Activated CD4-positive, alpha-beta T cell treated with anti-CD3 and anti-CD28 coated beads, Interleukin-2, amount 50 U/mL, for 16 hours (primary cell): ENCODE measurements at regions not wholly inside any gene's neighbourhood (a gene's known extent, or its start where the extent isn't known, plus 50 kb on each side); places are given as distances from the start of the nearest gene placed in this dataset.
"Not testable (repeated sequence)": the region's sequence is repeated elsewhere in the genome, so short reads cannot be mapped to it uniquely, and the experiment has no call there.

Experiments used
- DNase-seq: peaks from one replicate; pipeline ENCODE4 v3.0.0-alpha.2; 2020

DNA sequence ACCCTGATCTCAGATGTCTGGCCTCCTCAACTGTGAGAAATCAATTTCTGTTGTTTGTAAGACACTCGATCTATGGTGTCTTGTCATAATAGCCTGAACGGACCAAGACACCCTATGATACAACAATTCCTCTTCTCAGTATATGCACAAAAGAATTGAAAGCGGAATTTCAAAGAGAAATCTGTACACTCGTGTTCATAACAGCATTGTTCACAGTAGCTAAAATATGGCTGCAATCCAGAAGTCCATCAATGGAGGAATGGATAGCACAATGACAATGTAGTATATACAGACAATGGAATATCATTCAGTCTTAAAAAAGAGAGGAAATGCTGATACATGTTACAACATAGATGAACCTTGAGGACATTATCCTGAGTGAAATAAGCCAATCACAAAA, 354.6 kb downstream of the SFMBT2 start:
- no peak for DNase-seq

DNA sequence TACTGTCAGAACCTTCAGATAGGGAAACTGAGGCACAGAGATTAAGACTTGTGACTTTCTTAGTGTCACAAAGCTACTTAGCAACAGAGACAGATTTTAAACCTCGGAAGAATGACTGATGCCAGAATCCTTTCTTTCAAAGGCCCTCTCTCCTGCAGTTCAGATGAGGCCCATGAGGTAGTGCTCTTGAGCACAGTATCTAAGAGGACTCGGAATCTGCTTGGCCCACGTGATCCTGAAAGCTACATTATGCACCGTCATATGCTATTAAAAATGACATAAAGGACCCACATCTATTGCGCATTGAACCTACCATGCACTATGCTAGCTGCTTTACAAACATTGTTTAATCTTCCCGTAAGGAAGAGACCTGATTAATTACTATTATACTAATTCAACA, 355.9 kb downstream of the SFMBT2 start:
- DNase-seq, result no peak

DNA sequence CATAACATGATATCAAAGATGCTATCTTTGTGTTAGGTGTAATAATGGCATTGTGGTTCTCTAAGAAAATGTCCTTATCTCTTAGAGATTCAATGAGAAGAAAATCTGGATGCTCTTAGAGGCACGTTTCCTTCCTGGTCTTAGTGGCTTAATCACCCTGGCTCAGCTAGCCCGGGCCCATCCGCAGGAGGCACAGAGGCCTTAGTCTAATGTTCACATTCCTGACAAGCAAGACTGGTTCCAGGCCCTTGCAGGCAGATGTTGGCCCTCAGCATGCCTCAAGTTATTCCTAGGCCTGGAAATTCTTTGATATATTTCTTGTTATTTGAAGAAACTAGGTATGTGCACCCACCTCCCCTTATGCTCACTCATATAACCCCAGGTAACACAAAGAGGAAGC, 357.6 kb downstream of the SFMBT2 start:
- no peak for DNase-seq

GRCh38 chr10:7050024-7050423, 360.8 kb downstream of the SFMBT2 start:
- DNase-seq, result not testable (repeated sequence)

GRCh38 chr10:7048061-7048460, 362.8 kb downstream of the SFMBT2 start:
- DNase-seq, result no peak

DNA sequence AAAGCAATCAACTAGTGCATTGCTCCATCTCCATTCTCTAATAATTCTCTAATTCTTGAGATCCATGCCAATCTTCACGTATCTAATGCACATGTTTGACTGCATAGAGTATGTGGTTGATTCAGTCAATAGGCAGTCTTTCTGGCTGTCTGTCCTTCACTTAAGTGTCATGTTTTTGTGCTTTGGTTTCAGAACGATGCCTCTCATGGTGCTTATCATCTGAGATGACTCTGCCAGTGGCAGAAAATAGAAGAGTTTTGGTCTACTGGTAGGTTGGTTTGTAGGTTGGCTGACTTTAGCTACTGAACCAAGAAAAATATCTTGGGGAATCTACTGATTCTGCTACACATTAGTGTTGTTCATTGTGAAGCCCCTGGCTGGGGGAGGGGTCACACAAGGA, 364.2 kb downstream of the SFMBT2 start:
- DNase-seq, result peak; percentile 10

DNA sequence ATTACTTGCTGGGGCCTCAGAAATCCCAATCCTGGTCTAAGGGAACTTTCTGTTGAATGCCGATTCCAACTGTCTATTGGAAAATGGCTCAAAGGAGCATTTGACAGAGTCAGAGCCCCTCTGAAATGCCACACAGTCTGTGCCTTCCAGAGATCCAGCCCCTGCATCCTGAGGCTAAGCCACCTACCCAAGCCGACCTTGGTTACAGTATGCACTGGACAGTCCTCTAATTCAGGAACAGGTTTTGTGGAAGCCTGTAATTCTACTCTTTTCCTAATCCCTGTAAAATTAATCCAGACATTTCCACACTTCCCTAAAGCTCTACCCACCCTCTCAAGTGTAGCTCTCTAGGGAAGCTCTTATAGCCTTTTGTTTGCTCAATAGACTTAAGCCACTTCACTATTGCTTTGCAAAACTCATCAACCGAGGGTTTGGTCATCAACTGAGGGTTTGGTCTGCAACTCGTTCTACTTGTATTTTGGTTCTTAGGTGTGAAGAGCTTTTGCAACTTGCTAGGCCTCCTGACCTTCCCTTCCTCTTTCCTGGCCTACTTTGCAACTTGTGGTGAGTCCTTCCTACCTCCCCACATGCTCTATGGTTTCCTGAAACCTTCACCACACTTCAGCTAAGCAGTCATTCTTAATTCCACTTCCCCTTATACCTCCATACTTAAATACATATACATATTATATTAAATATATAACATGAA, 364.8 kb downstream of the SFMBT2 start:
- DNase-seq, result peak; percentile 54

DNA sequence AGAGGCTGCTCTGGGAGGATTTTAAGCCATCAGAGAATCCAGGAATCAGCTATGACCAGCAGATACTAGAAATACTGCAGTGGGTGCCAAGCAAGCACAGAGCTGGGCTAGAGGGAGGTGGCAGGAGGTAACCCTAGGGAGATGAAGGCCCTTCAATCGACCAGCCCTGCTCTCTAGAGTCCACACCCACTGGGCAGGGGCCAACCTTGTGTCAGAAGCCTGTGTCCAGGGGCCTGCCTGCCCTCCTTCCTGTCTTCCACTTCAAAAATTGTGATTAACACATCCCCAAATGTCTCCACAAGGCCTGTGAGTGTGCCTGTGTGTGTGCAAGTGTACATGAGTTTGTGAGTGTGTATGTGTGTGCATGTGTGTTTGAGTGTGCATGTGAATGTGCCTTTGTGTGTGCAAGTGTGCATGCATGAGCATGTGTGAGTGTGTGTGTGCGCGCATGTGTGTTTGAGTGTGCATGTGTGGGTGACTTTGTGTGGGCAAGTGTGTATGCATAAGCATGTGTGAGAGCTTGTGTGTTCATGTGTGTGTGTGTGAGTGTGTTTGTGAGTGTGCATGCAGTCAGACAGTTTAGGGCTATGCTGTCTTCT, 367.7 kb downstream of the SFMBT2 start:
- no peak for DNase-seq

DNA sequence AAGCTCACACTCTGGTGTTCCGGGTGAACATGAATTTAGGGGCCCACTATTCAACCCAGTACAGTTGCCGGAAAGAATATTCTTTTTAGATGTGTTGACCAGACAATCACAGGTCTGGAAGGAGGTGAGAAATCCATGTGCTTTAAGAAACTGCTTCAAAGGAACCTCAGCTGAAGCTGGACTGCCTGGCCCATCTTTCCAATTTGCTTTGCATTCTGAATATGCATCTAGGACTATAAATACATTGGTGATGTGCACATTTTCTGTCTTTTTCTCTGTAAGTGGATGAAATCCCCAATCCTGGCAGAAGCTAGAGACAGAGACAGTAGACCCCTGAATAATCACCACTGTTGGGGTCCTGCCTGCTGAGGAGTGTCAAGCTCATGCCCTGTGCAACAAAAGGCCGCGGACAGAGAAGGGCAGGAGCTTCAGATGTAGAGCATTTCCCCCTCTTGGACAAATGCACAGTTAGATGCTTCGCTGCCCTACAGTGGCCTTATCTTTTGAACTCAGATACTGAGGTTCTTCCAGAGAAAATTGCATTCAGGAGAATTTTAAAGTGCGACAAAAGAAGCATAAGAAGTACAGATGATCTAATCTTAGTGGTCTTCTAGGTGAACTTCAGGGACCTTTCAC, 368.3 kb downstream of the SFMBT2 start:
- no peak for DNase-seq

DNA sequence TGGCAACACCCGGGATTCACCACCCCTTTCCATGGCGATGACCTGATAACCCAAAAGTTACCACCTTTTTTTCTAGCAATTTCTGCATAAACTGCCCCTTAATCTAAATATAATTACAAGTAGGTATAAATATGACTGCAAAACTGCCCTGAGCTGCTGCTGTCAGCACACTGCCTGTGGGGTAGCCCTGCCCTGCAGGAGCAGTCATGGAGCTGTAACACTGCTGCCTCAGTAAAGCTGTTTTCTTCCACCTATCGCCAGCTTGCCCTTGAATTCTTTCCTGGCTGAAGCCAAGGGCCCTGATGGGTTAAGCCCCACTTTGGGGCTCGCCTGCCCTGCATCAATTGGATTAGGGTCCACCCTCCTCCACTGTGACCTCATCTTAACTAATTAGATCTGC, 368.8 kb downstream of the SFMBT2 start:
- no peak for DNase-seq

DNA sequence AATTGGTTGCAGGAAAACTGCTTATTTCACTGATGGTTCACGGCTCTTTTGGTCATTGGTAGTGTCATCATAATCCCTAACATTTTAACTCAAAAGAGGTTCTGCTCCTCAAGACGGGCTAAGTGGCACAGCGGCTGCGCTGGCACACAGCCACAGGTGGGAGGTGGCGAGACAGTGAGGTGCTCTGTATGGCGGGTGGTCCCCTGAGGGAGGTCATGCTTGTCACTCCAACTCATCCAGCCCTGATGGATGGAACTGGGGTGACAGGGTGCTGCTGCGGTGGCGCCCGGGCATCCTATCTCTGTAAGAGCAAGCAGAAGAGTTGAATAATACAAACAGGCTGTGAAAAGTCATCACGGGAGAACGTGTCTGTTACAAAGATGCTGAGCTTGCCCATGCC, 370.2 kb downstream of the SFMBT2 start:
- DNase-seq, result no peak

- no peak for DNase-seq
Observed at GRCh38 chr10:7039859-7040258, 371.0 kb downstream of the SFMBT2 start.

DNA sequence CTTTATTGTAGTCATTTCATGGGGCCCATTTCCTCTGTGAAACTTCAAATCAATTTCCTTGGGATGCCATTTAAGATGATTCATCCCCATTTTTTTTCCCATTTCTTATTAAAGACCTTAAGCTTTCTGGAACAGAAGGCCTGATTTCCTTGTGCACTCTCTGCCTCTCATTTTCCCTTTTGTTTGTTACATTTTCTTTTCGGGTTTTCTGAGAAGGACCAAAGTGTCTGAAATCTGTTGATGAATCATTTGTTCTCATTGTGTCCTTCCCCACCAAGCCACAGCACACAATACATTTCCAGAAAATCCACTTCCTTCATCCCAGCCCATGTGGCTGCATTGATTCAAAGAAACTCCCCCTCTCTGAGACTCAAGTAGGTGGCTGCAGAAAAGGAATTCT, 372.4 kb downstream of the SFMBT2 start:
- DNase-seq, result no peak

GRCh38 chr10:7037434-7037833, 373.4 kb downstream of the SFMBT2 start:
- not testable (repeated sequence) for DNase-seq

GRCh38 chr10:7036951-7037350, 373.9 kb downstream of the SFMBT2 start:
- DNase-seq, result no peak

DNA sequence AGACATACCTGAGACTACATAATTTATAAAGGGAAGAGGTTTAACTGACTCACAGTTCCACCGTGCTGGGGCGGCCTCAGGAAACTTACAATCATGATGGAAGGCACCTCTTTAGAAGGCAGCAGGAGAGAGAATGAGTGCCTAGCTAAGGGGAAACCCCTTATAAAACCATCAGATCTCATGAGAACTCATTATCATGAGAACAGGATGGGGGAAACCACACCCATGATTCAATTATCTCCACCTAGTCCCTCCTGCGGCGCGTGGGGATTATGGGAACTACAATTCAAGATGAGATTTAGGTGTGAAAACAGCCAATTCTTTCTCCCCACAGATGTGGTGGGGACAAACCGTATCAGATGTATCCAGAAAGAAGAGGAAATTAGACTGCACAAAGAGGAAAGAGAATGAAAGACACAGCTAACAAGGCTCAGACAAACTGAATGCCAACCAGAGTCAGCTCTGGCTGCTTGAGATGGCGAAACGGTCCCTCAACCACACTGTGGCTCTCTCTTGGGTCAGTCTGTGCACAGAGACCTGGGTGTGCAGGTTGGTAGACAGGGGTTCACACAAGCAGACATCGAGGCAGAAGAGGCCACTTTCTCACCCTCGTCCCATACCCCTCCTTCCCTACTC, 375.6 kb downstream of the SFMBT2 start:
- peak; percentile 38 for DNase-seq

DNA sequence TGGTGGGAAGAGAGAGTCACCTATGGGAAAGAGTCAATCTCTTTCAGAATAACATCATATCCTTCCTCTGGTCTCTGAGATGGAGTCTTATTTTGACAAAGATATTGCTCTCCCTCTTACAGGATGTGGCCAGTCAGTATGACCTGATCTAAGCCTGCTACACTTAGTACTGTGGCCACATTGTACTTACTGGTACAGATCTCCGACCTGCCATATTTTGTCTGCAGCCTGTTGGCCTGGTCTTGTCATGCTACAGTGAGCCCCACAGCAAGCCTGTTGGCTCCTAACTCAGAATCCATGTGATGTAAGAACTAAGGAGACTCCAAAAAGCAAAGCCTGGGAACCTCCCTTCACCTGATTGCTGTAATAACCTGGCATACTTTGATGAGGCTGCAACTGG, 377.8 kb downstream of the SFMBT2 start:
- DNase-seq, result peak; percentile 28

- no peak for DNase-seq
Observed at GRCh38 chr10:7030134-7030855, 380.5 kb downstream of the SFMBT2 start.

DNA sequence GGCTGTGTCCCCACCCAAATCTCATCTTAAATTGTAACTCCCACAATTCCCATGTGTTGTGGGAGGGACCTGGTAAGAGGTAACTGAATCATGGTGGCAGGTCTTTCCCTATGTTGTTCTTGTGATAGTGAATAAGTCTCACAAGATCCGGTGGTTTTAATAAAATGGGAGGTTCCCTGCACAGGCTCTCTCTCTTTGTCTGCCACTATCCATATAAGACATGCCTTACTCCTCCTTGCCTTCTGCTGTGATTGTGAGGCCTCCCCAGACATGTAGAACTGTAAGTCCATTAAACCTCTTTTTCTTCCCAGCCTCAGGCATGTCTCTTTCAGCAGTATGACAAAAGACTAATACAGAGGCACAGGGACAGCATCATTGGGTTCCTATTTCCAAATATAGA, 381.2 kb downstream of the SFMBT2 start:
- DNase-seq, result no peak

GRCh38 chr10:7028809-7029166, 382.0 kb downstream of the SFMBT2 start:
- no peak for DNase-seq

DNA sequence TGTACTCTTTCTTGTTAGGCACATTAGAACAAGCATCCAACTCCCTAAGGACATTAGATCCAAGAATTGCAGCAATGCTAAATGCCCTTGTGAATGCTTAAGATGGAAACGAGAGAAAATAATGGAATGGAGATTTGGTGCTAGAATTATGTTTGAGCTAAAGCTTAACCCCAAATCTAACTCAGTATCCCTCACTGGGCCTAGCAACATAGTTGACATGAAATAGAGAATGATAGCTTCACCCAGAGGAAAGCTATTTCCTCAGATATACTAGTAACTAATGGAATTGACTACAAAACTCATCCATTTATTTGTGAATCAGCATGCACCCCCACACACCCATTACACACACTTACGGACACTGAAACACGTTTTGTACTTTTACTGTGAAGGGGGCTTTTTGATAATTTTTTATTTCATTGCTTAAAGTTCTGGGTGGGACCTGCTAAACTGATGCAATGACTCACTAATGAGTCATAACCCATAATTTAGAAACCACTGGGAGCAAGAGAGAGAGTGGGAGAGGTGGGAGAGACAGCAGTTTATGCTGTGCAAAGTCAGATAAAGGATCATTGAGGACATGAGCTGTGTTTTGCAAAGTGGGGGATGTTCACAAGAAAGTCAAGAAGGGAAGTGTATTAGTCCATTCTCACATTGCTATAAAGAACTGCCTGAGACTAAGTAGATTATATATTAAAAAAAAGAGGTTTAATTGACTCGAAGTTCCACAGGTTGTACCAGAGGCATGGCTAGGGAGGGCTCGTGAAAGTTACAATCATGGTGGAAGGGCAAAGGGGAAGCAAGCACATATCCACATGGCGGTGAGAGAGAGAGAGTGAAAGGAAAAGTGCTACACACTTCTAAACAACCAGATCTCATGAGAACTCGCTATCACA, 382.7 kb downstream of the SFMBT2 start:
- DNase-seq, result peak; percentile 42

- DNase-seq, result no peak
Observed at GRCh38 chr10:7027237-7027912, 383.5 kb downstream of the SFMBT2 start.
